GM12865 (cell line): ENCODE measurements at regions not wholly inside any gene's neighbourhood (a gene's known extent, or its start where the extent isn't known, plus 50 kb on each side); places are given as distances from the start of the nearest gene placed in this dataset.

Experiments
- DNase-seq: peaks from one replicate; pipeline ENCODE4 v3.0.0; 2010; ENCODE audit warnings: low read depth
- H3K4me3 ChIP-seq: 2 replicates; pipeline ENCODE4 v1.5.1; 2011; ENCODE audit warnings: mild to moderate bottlenecking, low read depth, low read length, control low read depth
- TF ChIP-seq, protein P1 (sequence below): IDR thresholded peaks from 2 replicates; pipeline ENCODE4 v1.5.1; 2011; ENCODE audit warnings: low read length, control low read depth, low read depth, inconsistent platforms; ENCODE audit not compliant: insufficient read depth; ENCODE audit errors: missing control alignments

DNA sequence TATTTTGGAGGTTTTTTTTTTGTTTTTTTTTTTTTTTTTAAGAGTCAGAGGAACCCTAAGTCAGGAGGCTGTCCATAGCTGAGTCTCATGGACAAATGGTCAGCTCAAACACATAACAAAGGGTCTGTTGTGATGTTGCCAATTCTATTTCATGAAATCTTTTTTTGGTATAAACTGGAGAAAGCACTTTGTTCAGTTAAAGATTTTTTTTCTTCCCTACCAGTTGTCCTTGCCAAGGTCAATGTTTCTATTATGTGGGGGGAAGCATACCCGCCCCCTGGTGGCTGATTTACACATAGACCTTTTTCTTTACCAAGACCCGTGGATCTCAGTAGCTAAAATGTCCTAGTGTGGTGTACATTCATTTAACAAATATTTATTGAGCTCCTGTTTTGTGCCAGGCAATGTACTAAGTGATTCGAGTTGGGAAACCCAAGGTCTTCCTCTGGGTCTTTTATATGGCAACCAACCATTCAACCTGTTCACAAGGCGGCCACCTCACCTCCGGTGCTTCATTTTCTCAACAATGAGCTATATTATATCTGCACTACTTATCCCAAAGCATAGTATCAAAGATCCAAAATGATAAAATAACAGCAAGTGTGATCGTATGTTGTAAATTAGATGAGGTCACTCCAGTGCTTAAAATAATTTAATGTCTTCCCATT lies 214.5 kb downstream of the PAH start:
- DNase-seq = peak; percentile 77
- H3K4me3 ChIP-seq = no peak overlapping the region
- TF ChIP-seq, protein P1, sequence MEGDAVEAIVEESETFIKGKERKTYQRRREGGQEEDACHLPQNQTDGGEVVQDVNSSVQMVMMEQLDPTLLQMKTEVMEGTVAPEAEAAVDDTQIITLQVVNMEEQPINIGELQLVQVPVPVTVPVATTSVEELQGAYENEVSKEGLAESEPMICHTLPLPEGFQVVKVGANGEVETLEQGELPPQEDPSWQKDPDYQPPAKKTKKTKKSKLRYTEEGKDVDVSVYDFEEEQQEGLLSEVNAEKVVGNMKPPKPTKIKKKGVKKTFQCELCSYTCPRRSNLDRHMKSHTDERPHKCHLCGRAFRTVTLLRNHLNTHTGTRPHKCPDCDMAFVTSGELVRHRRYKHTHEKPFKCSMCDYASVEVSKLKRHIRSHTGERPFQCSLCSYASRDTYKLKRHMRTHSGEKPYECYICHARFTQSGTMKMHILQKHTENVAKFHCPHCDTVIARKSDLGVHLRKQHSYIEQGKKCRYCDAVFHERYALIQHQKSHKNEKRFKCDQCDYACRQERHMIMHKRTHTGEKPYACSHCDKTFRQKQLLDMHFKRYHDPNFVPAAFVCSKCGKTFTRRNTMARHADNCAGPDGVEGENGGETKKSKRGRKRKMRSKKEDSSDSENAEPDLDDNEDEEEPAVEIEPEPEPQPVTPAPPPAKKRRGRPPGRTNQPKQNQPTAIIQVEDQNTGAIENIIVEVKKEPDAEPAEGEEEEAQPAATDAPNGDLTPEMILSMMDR = peak; percentile 63

DNA sequence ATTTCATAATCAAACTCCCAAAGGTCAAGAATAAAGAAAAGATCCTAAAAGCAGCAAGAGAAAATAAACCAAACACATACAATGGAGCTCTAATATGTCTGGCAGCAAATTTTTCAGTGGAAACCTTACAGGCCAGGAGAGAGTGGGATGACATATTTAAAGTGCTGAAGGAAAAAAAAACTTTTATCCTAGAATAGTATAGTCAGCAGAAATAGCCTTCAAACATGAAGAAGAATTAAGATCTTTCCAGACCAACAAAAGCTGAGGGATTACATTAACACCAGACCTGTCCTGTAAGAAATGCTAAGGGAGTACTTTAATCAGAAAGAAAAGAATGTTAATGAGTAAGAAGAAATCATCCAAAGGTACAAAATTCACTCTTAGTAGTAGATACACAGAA lies 215.7 kb upstream of the IGF1 start:
- no peak overlapping the region for H3K4me3 ChIP-seq
- TF ChIP-seq, protein P1 = no peak
- DNase-seq = no peak

DNA sequence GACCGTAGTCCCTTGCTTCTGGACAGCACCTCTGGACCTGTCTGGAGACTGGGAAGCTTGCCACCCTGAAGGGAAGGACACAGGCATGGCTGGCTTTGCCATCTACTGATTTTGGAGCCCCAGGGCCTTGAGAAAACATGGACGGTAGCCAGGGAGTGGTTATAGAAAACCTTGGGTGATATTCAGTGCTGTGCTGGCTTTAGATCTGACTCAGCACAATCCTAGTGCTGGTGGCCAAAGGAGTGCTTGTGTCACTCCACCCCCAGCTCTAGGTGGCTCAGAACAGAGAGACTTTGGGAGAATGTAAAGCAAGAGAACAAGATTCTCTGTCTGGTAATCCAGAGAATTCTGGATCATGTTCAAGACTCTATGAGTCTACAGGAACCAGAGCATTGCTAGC lies 214.5 kb upstream of the IGF1 start:
- TF ChIP-seq, protein P1 = no peak
- no peak overlapping the region for H3K4me3 ChIP-seq
- no peak for DNase-seq

DNA sequence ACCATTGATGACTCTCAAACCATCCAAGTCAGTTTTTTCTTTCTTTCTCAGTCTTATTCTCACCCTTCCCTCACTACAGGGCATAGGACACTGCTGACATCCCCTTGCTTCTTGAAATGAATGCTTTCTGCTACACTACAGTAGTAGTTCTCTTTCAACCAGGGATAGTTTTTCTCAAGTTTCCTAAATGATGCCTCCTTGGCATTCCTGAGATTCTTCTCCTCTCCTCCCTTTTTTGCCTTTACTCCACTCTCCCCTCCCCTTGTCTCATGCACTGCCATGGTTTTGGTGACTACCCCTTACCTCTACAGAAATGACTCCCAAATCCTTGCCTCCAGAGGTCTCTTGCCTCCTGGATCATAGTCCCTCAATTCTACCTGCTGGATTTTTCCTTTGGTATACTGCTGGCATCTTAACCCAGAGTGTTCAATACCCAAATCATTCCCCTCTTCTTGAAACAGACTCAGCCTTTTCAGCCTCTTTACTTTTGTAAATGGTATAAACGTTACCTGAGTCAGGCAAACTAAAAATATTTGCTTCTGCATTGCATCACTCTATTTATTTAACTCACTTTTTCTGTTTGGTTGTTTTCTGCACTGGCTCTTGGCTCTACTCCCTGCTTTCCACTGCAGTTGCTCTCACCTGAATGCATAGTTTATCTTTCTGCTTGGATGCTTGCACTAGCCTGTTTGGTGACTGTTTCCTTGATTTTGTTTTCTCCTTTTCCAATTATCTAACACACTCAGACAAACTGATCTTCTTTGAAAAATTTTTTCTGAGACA lies 211.6 kb upstream of the IGF1 start:
- TF ChIP-seq, protein P1 = no peak
- H3K4me3 ChIP-seq = no peak overlapping the region
- no peak for DNase-seq

DNA sequence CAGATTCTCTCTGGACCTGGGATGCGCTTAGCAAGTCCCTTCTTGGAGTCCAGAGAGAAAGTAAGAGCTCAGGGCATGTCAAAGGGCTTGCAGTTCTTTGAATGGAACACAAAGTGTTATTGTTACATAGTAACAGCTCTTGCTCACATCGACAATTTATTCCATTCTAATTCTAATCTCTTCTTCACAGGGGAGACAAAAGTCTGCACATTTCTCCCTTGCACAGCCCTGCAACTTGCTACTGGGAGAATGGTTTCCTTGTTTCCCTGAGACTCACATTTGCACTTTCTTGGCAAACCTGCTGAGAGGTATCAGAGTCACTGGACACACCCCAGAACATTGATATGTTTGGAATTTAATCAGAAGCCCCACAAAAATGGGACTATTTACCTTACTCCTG lies 209.9 kb upstream of the IGF1 start:
- DNase-seq = no peak

DNA sequence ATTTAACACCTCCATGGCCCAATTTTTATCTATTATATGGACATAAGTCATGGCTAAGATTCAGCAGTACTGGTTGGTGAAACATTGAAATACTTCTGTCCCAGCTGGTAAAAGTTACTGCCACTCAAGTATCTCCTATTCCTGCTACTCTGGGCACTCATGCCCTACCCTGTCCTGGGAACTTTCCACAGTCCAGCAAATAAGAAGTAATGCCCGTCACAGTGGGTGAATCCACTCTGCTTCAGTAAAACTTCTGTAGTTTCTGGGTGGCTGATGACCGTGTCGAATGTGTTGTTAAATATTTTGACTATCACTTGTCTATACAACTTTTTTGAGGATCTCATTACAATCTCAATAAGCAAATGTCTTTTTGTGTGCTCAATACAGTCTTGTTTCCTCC lies 209.3 kb upstream of the IGF1 start:
- no peak for DNase-seq
- H3K4me3 ChIP-seq = no peak overlapping the region
- TF ChIP-seq, protein P1 = no peak

More for the DNA sequence above, 209.9 kb upstream of the IGF1 start:
- no peak overlapping the region for H3K4me3 ChIP-seq
- TF ChIP-seq, protein P1 = no peak
